ENCODE measurements at regions not wholly inside any gene's neighbourhood (a gene's known extent, or its start where the extent isn't known, plus 50 kb on each side); places are given as distances from the start of the nearest gene placed in this dataset.

DNA sequence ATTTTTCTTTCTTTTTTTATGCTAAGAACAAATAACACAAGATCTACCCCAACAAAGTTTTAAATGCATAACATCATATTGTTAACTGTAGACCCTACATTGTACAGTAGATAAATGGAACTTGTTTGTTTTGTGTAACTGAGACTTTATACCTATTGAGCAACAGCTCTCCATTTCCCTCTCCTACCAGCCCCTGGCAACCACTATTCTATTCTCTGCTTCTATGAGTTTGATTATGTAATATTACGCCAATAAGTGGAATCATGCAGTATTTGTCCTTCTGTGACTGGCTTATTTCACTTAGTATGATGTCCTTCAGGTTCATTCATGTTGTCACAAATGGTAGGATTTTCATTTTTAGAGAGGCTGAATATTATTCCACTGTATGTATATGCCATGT lies 308.2 kb upstream of the PRR16 start:
- CTCF ChIA-PET: no interaction called here

DNA sequence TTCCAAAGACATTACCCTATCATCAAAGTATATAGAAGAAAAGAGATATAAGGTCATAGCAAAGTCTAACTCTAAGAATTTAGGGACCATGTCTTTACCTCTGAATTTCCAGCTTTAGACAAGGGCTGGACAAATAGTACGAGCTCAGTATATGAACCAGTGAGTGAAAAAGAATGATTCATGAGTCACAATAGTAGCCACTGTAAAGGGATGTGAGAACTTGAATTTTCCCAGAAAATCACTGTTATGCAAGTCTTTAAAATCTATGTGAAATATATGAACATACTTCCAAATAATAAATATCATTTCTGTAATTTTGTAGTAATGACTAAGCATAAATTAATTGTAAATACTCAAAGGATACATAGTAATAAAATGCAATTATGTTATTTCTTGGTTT lies 305.9 kb upstream of the PRR16 start:
- TF ChIP-seq, protein P1, sequence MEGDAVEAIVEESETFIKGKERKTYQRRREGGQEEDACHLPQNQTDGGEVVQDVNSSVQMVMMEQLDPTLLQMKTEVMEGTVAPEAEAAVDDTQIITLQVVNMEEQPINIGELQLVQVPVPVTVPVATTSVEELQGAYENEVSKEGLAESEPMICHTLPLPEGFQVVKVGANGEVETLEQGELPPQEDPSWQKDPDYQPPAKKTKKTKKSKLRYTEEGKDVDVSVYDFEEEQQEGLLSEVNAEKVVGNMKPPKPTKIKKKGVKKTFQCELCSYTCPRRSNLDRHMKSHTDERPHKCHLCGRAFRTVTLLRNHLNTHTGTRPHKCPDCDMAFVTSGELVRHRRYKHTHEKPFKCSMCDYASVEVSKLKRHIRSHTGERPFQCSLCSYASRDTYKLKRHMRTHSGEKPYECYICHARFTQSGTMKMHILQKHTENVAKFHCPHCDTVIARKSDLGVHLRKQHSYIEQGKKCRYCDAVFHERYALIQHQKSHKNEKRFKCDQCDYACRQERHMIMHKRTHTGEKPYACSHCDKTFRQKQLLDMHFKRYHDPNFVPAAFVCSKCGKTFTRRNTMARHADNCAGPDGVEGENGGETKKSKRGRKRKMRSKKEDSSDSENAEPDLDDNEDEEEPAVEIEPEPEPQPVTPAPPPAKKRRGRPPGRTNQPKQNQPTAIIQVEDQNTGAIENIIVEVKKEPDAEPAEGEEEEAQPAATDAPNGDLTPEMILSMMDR (IDR thresholded peaks at IDR 0.05): no peak
- no peak overlapping the region for H3K4me3 Mint-ChIP-seq
- no peak overlapping the region for H3K27ac ChIP-seq (ENCODE audit: low read depth in 1 of 2, low read length in 2 of 2)
- no peaks in the 10 kb centered on the region for H3K9me3 Mint-ChIP-seq
- no peak for ATAC-seq (ENCODE audit: poor library complexity)
- no peaks in the 10 kb centered on the region for H3K36me3 ChIP-seq (ENCODE audit: insufficient read depth, low read length)
- no peak overlapping the region for H3K27ac Mint-ChIP-seq
- H3K36me3 Mint-ChIP-seq (ENCODE audit: low read depth): no peaks in the 10 kb centered on the region
- DNase-seq: no peak
- no peaks in the 10 kb centered on the region for H3K27me3 Mint-ChIP-seq
- no peaks in the 10 kb centered on the region for H3K4me1 Mint-ChIP-seq (ENCODE audit: low read depth)
- H3K4me3 ChIP-seq (ENCODE audit: low read length): no peak overlapping the region
- no peaks in the 10 kb centered on the region for H3K9me3 ChIP-seq (ENCODE audit: control insufficient read depth in 1 of 2, insufficient read depth in 1 of 2, low read length in 2 of 2)
- ChIA-PET CTCF (no interaction called here), POLR2A (no interaction called here)
- H3K4me1 ChIP-seq (ENCODE audit: insufficient read depth, low read length): no peaks in the 10 kb centered on the region
- intact Hi-C loops (cut with DNase I, micrococcal nuclease): no loop called here
- no peaks in the 10 kb centered on the region for H3K27me3 ChIP-seq (ENCODE audit: control insufficient read depth in 1 of 2, insufficient read depth in 2 of 2, low read length in 2 of 2)

More for the DNA sequence above, 308.2 kb upstream of the PRR16 start:
- no peak overlapping the region for H3K27ac Mint-ChIP-seq
- no peak overlapping the region for H3K4me3 Mint-ChIP-seq
- H3K27me3 Mint-ChIP-seq: no peaks in the 10 kb centered on the region
- TF ChIP-seq, protein P1 (IDR thresholded peaks at IDR 0.05): no peak
- no peaks in the 10 kb centered on the region for H3K36me3 ChIP-seq (ENCODE audit: insufficient read depth, low read length)
- H3K9me3 ChIP-seq (ENCODE audit: control insufficient read depth in 1 of 2, insufficient read depth in 1 of 2, low read length in 2 of 2): no peaks in the 10 kb centered on the region
- no peaks in the 10 kb centered on the region for H3K4me1 Mint-ChIP-seq (ENCODE audit: low read depth)
- intact Hi-C loops (cut with DNase I, micrococcal nuclease): no loop called here
- H3K27ac ChIP-seq (ENCODE audit: low read depth in 1 of 2, low read length in 2 of 2): no peak overlapping the region
- no peaks in the 10 kb centered on the region for H3K27me3 ChIP-seq (ENCODE audit: control insufficient read depth in 1 of 2, insufficient read depth in 2 of 2, low read length in 2 of 2)
- H3K36me3 Mint-ChIP-seq (ENCODE audit: low read depth): no peaks in the 10 kb centered on the region
- H3K4me3 ChIP-seq (ENCODE audit: low read length): no peak overlapping the region
- H3K9me3 Mint-ChIP-seq: no peaks in the 10 kb centered on the region
- DNase-seq: no peak
- POLR2A ChIA-PET: no interaction called here
- ATAC-seq (ENCODE audit: poor library complexity): no peak
- H3K4me1 ChIP-seq (ENCODE audit: insufficient read depth, low read length): no peaks in the 10 kb centered on the region

DNA sequence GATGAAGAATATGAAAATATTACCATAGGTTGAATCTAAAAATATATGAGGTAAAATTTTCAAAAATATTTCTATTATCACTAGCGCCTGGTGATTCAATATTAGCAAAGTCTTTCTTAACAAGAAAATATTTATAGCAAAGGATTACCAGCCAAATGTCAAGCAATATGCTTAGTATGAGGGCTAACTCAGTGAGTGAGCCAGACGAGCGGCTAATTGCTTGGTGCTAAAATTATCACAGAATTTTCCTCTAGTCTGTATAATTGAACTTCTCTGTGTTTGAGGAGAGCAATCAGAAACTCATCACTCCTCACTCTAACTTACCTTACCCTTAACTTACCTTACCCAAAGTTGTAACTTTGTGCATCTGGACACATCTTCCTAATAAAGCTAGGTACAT lies 304.9 kb upstream of the PRR16 start:
- TF ChIP-seq, protein P1 (IDR thresholded peaks at IDR 0.05): no peak
- ATAC-seq (ENCODE audit: poor library complexity): no peak
- H3K4me1 Mint-ChIP-seq (ENCODE audit: low read depth): no peaks in the 10 kb centered on the region
- Histone ChIP-seq H3K27ac (ENCODE audit: low read depth in 1 of 2, low read length in 2 of 2) (no peak overlapping the region), H3K4me1 (ENCODE audit: insufficient read depth, low read length) (no peaks in the 10 kb centered on the region), H3K9me3 (ENCODE audit: control insufficient read depth in 1 of 2, insufficient read depth in 1 of 2, low read length in 2 of 2) (no peaks in the 10 kb centered on the region), H3K36me3 (ENCODE audit: insufficient read depth, low read length) (no peaks in the 10 kb centered on the region), H3K27me3 (ENCODE audit: control insufficient read depth in 1 of 2, insufficient read depth in 2 of 2, low read length in 2 of 2) (no peaks in the 10 kb centered on the region), H3K4me3 (ENCODE audit: low read length) (no peak overlapping the region)
- DNase-seq: no peak
- ChIA-PET CTCF (no interaction called here), POLR2A (no interaction called here)
- H3K27ac Mint-ChIP-seq: no peak overlapping the region
- H3K36me3 Mint-ChIP-seq (ENCODE audit: low read depth): no peaks in the 10 kb centered on the region
- H3K4me3 Mint-ChIP-seq: no peak overlapping the region
- H3K27me3 Mint-ChIP-seq: no peaks in the 10 kb centered on the region
- H3K9me3 Mint-ChIP-seq: no peaks in the 10 kb centered on the region
- intact Hi-C loops (cut with DNase I, micrococcal nuclease): no loop called here

All from CD4-positive, alpha-beta T cell (primary cell).